Breast epithelium (tissue), 3 donors: ENCODE measurements at regions not wholly inside any gene's neighbourhood (a gene's known extent, or its start where the extent isn't known, plus 50 kb on each side); places are given as distances from the start of the nearest gene placed in this dataset.

Experiments used
- CTCF ChIP-seq, 3 donors: fragments of 450-650 bp; IDR thresholded peaks; one replicate each; pipeline ENCODE4 v1.5.1; 2016 to 2017; ENCODE audit warnings: antibody characterized with exemption in 3 of 3, mild to moderate bottlenecking in 3 of 3, moderate library complexity in 3 of 3
- POLR2A ChIP-seq: fragments of 450-650 bp; IDR thresholded peaks from one replicate; pipeline ENCODE4 v1.6.1; 2016; ENCODE audit warnings: antibody characterized with exemption, mild to moderate bottlenecking, moderate library complexity
- POLR2AphosphoS5 ChIP-seq, 3 donors: sonication (generic); formaldehyde crosslinking; IDR thresholded peaks; one replicate each; pipeline ENCODE4 v1.6.1; 2017; ENCODE audit warnings: antibody characterized with exemption in 3 of 3

- no peak for TF ChIP-seq CTCF (IDR thresholded peaks at IDR 0.05)
- no peak for TF ChIP-seq POLR2AphosphoS5 (IDR thresholded peaks at IDR 0.05)
- TF ChIP-seq POLR2A: no peak
Measured at GRCh38 chr22:48261706-48262105, 1499.3 kb downstream of the TBC1D22A start.
